OCI-LY7 (cell line): ENCODE measurements at regions not wholly inside any gene's neighbourhood (a gene's known extent, or its start where the extent isn't known, plus 50 kb on each side); places are given as distances from the start of the nearest gene placed in this dataset.

Experiments
- BruUV-seq: library from RNA; stranded (reverse); fragments of 400-500 nt; replicated peaks from 2 replicates; lab custom pipeline; 2021; lab: Mats Ljungman, UMichigan
- CTCF ChIA-PET: fragments of 300-600 bp; sonication (Branson Sonifier 250); formaldehyde crosslinking; loops from one replicate; lab custom pipeline; 2022; ENCODE audit warnings: antibody characterized with exemption; ENCODE audit not compliant: unreplicated experiment; lab: Charles Lee
- POLR2A ChIA-PET: fragments of 300-600 bp; sonication (Branson Sonifier 250); formaldehyde crosslinking; loops from one replicate; lab custom pipeline; 2022; ENCODE audit warnings: antibody characterized with exemption; lab: Charles Lee
- DNase-seq: peaks from one replicate; pipeline ENCODE4 v3.0.0-alpha.2; 2015; ENCODE audit warnings: low spot score
- H2AFZ ChIP-seq: fragments of 200-600 bp; sonication (generic), shearing (Covaris generic); 2 replicates; pipeline ENCODE4 v1.6.1; 2014; ENCODE audit warnings: mild to moderate bottlenecking, antibody characterized with exemption, low read length, moderate library complexity
- H3K27ac ChIP-seq: fragments of 200-600 bp; sonication (generic); 2 replicates; pipeline ENCODE4 v1.5.1; 2014; ENCODE audit warnings: mixed run types, low read depth, mild to moderate bottlenecking, moderate library complexity, low read length, inconsistent platforms; ENCODE audit not compliant: poor library complexity, severe bottlenecking
- H3K36me3 ChIP-seq: fragments of 200-600 bp; sonication (generic); 2 replicates; pipeline ENCODE4 v1.6.1; 2014; ENCODE audit warnings: mild to moderate bottlenecking, antibody characterized with exemption, low read length, moderate library complexity, mixed read lengths; ENCODE audit not compliant: insufficient read depth
- H3K4me1 ChIP-seq: fragments of 200-600 bp; sonication (generic); 2 replicates; pipeline ENCODE4 v1.5.1; 2014; ENCODE audit warnings: mild to moderate bottlenecking, low read length; ENCODE audit not compliant: insufficient read depth, poor library complexity, severe bottlenecking
- H3K4me2 ChIP-seq: fragments of 200-600 bp; sonication (generic); 2 replicates; pipeline ENCODE4 v1.6.1; 2014; ENCODE audit warnings: mild to moderate bottlenecking, low read length
- H3K4me3 ChIP-seq: fragments of 200-600 bp; sonication (generic); 2 replicates; pipeline ENCODE4 v1.5.1; 2014; ENCODE audit warnings: mild to moderate bottlenecking, low read depth, low read length; ENCODE audit not compliant: poor library complexity, severe bottlenecking
- H3K79me2 ChIP-seq: fragments of 200-600 bp; sonication (generic); 2 replicates; pipeline ENCODE4 v1.6.1; 2016; ENCODE audit warnings: low read depth, mild to moderate bottlenecking, low read length, moderate library complexity, mixed read lengths; ENCODE audit not compliant: insufficient read depth
- H3K9me2 ChIP-seq: fragments of 200-600 bp; sonication (generic); 2 replicates; pipeline ENCODE4 v1.6.1; 2016; ENCODE audit warnings: mild to moderate bottlenecking, low read length, mixed read lengths; ENCODE audit not compliant: insufficient read depth
- H3K9me3 ChIP-seq: fragments of 200-600 bp; sonication (generic); 2 replicates; pipeline ENCODE4 v1.6.1; 2014; ENCODE audit warnings: mild to moderate bottlenecking, mixed run types, low read length, mixed read lengths
- H4K20me1 ChIP-seq: fragments of 200-600 bp; sonication (generic); 2 replicates; pipeline ENCODE4 v1.6.1; 2014; ENCODE audit warnings: mild to moderate bottlenecking, antibody characterized with exemption, low read length, moderate library complexity, mixed read lengths; ENCODE audit not compliant: insufficient read depth
- EZH2phosphoT487 ChIP-seq: fragments of 200-600 bp; sonication (generic); IDR thresholded peaks from 2 replicates; pipeline ENCODE4 v1.6.1; 2018; ENCODE audit warnings: low read depth, borderline replicate concordance, mild to moderate bottlenecking, mixed run types, antibody characterized with exemption, low read length, moderate library complexity, mixed read lengths
- intact Hi-C: fragments of 100-400 bp; cut with micrococcal nuclease; formaldehyde crosslinking; loops from one replicate; pipeline ENCODE4 v1.10.0; 2022; ENCODE audit not compliant: unreplicated experiment
- TF ChIP-seq, protein P1 (sequence below): fragments of 200-600 bp; sonication (generic); conservative IDR thresholded peaks from 2 replicates; pipeline ENCODE4 v1.5.1; 2014; ENCODE audit warnings: mild to moderate bottlenecking, antibody characterized with exemption, low read length, moderate library complexity, mixed read lengths

GRCh38 chr5:67974054-67974453 is 241.5 kb upstream of the PIK3R1 start:
- H3K9me2 ChIP-seq = no peaks in the 10 kb centered on the region
- intact Hi-C loops = no loop called here
- ChIA-PET POLR2A (no interaction called here), CTCF (no interaction called here)
- TF ChIP-seq, protein P1, sequence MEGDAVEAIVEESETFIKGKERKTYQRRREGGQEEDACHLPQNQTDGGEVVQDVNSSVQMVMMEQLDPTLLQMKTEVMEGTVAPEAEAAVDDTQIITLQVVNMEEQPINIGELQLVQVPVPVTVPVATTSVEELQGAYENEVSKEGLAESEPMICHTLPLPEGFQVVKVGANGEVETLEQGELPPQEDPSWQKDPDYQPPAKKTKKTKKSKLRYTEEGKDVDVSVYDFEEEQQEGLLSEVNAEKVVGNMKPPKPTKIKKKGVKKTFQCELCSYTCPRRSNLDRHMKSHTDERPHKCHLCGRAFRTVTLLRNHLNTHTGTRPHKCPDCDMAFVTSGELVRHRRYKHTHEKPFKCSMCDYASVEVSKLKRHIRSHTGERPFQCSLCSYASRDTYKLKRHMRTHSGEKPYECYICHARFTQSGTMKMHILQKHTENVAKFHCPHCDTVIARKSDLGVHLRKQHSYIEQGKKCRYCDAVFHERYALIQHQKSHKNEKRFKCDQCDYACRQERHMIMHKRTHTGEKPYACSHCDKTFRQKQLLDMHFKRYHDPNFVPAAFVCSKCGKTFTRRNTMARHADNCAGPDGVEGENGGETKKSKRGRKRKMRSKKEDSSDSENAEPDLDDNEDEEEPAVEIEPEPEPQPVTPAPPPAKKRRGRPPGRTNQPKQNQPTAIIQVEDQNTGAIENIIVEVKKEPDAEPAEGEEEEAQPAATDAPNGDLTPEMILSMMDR = no peak
- no peak for TF ChIP-seq EZH2phosphoT487
- no peak overlapping the region for H3K4me2 ChIP-seq
- no peaks in the 10 kb centered on the region for H3K4me1 ChIP-seq
- H3K36me3 ChIP-seq = no peaks in the 10 kb centered on the region
- no peak overlapping the region for H2AFZ ChIP-seq
- BruUV-seq = no TSS peak
- no peaks in the 10 kb centered on the region for H3K79me2 ChIP-seq
- no peak for DNase-seq
- H3K4me3 ChIP-seq = no peak overlapping the region
- no peak overlapping the region for H3K27ac ChIP-seq
- H3K9me3 ChIP-seq = no peaks in the 10 kb centered on the region
- no peaks in the 10 kb centered on the region for H4K20me1 ChIP-seq

GRCh38 chr5:67971971-67972821 is 243.4 kb upstream of the PIK3R1 start:
- Histone ChIP-seq H4K20me1 (no peaks in the 10 kb centered on the region), H3K4me2 (no peak overlapping the region), H3K27ac (no peak overlapping the region), H3K9me3 (no peaks in the 10 kb centered on the region), H2AFZ (no peak overlapping the region), H3K4me3 (no peak overlapping the region), H3K9me2 (no peaks in the 10 kb centered on the region), H3K79me2 (no peaks in the 10 kb centered on the region), H3K36me3 (no peaks in the 10 kb centered on the region), H3K4me1 (no peaks in the 10 kb centered on the region)
- ChIA-PET POLR2A (no interaction called here), CTCF (no interaction called here)
- no peak for TF ChIP-seq EZH2phosphoT487
- DNase-seq = no peak
- no TSS peak for BruUV-seq
- intact Hi-C loops = no loop called here

- intact Hi-C loops = no loop called here
- no TSS peak for BruUV-seq
- Histone ChIP-seq H3K4me1 (no peaks in the 10 kb centered on the region), H3K9me2 (no peaks in the 10 kb centered on the region), H2AFZ (no peak overlapping the region), H3K27ac (no peak overlapping the region), H3K79me2 (no peaks in the 10 kb centered on the region), H3K4me3 (no peak overlapping the region), H3K36me3 (no peaks in the 10 kb centered on the region), H3K9me3 (no peaks in the 10 kb centered on the region), H4K20me1 (no peaks in the 10 kb centered on the region), H3K4me2 (no peak overlapping the region)
- no peak for DNase-seq
- TF ChIP-seq, protein P1 = no peak
- no peak for TF ChIP-seq EZH2phosphoT487
- POLR2A ChIA-PET = interaction anchor here (0.6 to 0.7 kb wide), 3 partner anchors 26 to 676 kb away, joined by 3 to 4 read pairs (median 3); no protein-coding TSS in a partner anchor
- CTCF ChIA-PET = no interaction called here
Measured at GRCh38 chr5:67971223-67971830, 244.2 kb upstream of the PIK3R1 start.
